GM21529 (cell line): ENCODE measurements at regions not wholly inside any gene's neighbourhood (a gene's known extent, or its start where the extent isn't known, plus 50 kb on each side); places are given as distances from the start of the nearest gene placed in this dataset.
A peak's percentile ranks its signal among the peaks of the same experiment; 100 is the strongest.

Experiments
- ATAC-seq: cut with Tn5 transposase; IDR thresholded peaks from one replicate; pipeline ENCODE4 v1.9.1; 2021; ENCODE audit not compliant: unreplicated experiment

- ATAC-seq = no peak
Measured at GRCh38 chr10:120960725-120961124, 109.6 kb downstream of the WDR11 start.

GRCh38 chr10:120961795-120962755 lies 110.9 kb downstream of the WDR11 start:
- no peak for ATAC-seq

GRCh38 chr10:120962756-120963593 lies 111.8 kb downstream of the WDR11 start:
- no peak for ATAC-seq

GRCh38 chr10:120963594-120964220 lies 112.5 kb downstream of the WDR11 start:
- ATAC-seq = no peak

GRCh38 chr10:120966657-120967045 lies 115.5 kb downstream of the WDR11 start:
- ATAC-seq = no peak

- ATAC-seq = peak; percentile 68
Measured at GRCh38 chr10:120969219-120969645, 118.1 kb downstream of the WDR11 start.

- no peak for ATAC-seq
Measured at GRCh38 chr10:120970595-120971529, 119.7 kb downstream of the WDR11 start.

- ATAC-seq = no peak
Measured at GRCh38 chr10:120971671-120972070, 120.5 kb downstream of the WDR11 start.

GRCh38 chr10:120972259-120972658 lies 121.1 kb downstream of the WDR11 start:
- ATAC-seq = no peak

GRCh38 chr10:120975072-120975867 lies 124.1 kb downstream of the WDR11 start:
- ATAC-seq = no peak

GRCh38 chr10:120975868-120976225 lies 124.7 kb downstream of the WDR11 start:
- ATAC-seq = no peak

- no peak for ATAC-seq
Measured at GRCh38 chr10:120977897-120978296, 126.7 kb downstream of the WDR11 start.

- ATAC-seq = no peak
Measured at GRCh38 chr10:120978589-120979252, 127.6 kb downstream of the WDR11 start.

GRCh38 chr10:120979435-120980278 lies 128.5 kb downstream of the WDR11 start:
- ATAC-seq = no peak

GRCh38 chr10:120980279-120981255 lies 129.4 kb downstream of the WDR11 start:
- ATAC-seq = no peak

- ATAC-seq = no peak
Measured at GRCh38 chr10:120981601-120982391, 130.6 kb downstream of the WDR11 start.
